AG04450 (cell line): ENCODE measurements at regions not wholly inside any gene's neighbourhood (a gene's known extent, or its start where the extent isn't known, plus 50 kb on each side); places are given as distances from the start of the nearest gene placed in this dataset.

Experiments
- CTCF ChIA-PET: fragments of 300-600, 350-600 bp; formaldehyde crosslinking; extraction: SDS; loops from one replicate; lab custom pipeline; 2022; ENCODE audit warnings: antibody characterized with exemption, inconsistent platforms; lab: Charles Lee
- POLR2A ChIA-PET: fragments of 350-600 bp; formaldehyde crosslinking; extraction: SDS; loops from one replicate; lab custom pipeline; 2021; ENCODE audit warnings: antibody characterized with exemption, inconsistent platforms; lab: Yijun Ruan, JAX
- DNase-seq: peaks from one replicate; pipeline ENCODE4 v3.0.0-alpha.2; 2011; ENCODE audit warnings: low read depth, low spot score
- H3K27ac ChIP-seq: one replicate; pipeline ENCODE4 v1.5.1; 2012; ENCODE audit warnings: low read depth, low read length, control low read depth
- H3K27me3 ChIP-seq: one replicate; pipeline ENCODE4 v1.6.0; 2012; ENCODE audit warnings: low read length; ENCODE audit not compliant: control insufficient read depth, insufficient read depth
- H3K4me3 ChIP-seq: 2 replicates; pipeline ENCODE4 v1.5.1; 2011; ENCODE audit warnings: mild to moderate bottlenecking, low read depth, low read length, control low read depth
- H3K9me3 ChIP-seq: 2 replicates; pipeline ENCODE4 v1.5.1; 2012; ENCODE audit warnings: low read length; ENCODE audit not compliant: control insufficient read depth, insufficient read depth
- TF ChIP-seq, protein P1 (sequence below): IDR thresholded peaks from 2 replicates; pipeline ENCODE4 v1.5.1; 2011; ENCODE audit warnings: low read depth, low read length, control low read depth, inconsistent platforms

DNA sequence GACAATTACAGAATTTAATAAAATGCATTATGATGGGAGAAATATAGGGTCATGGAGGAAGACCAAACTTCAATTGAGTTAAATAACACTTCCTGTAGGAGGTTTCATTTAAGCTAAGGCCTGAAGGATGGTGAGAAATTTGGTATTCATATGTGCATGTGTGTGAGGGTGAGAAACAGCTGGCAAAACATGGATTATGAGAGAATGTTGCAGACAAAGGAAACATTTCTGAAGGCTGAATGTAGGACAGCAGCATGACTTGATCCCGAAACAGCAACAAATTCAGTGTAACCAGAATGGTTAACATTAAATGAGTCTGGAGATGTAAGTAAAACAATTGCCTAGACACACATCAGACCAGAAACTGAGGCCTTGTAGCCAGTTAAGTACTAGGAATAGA lies 630.8 kb downstream of the NR4A2 start:
- no peak overlapping the region for H3K27ac ChIP-seq
- no peak overlapping the region for H3K4me3 ChIP-seq
- H3K9me3 ChIP-seq, result peaks cover 5% of the 10 kb centered on the region
- ChIA-PET POLR2A (no interaction called here), CTCF (no interaction called here)
- no peaks in the 10 kb centered on the region for H3K27me3 ChIP-seq
- no peak for DNase-seq
- TF ChIP-seq, protein P1, sequence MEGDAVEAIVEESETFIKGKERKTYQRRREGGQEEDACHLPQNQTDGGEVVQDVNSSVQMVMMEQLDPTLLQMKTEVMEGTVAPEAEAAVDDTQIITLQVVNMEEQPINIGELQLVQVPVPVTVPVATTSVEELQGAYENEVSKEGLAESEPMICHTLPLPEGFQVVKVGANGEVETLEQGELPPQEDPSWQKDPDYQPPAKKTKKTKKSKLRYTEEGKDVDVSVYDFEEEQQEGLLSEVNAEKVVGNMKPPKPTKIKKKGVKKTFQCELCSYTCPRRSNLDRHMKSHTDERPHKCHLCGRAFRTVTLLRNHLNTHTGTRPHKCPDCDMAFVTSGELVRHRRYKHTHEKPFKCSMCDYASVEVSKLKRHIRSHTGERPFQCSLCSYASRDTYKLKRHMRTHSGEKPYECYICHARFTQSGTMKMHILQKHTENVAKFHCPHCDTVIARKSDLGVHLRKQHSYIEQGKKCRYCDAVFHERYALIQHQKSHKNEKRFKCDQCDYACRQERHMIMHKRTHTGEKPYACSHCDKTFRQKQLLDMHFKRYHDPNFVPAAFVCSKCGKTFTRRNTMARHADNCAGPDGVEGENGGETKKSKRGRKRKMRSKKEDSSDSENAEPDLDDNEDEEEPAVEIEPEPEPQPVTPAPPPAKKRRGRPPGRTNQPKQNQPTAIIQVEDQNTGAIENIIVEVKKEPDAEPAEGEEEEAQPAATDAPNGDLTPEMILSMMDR, result no peak

DNA sequence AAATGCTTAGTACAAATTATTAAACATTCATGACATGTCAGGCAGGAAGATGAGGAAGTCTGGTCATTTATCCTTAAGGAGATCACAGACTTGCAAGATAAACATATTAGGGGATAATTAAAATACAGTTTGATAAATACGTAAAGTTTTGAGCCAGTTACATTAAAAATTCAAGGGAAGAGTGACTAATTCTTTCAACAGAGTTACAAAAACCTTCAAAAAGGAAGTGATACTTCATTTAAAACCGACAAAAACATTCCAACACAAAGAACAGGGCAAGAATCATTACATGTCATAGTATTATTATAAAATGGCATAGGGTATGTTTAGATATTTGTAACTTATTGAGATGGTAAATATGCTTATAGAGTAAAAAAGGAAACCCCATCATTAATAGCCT lies 636.0 kb downstream of the NR4A2 start:
- Histone ChIP-seq H3K27me3 (no peaks in the 10 kb centered on the region), H3K27ac (no peak overlapping the region), H3K4me3 (no peak overlapping the region), H3K9me3 (peaks cover 5% of the 10 kb centered on the region)
- POLR2A ChIA-PET, result no interaction called here
- CTCF ChIA-PET, result no interaction called here
- DNase-seq, result no peak
- TF ChIP-seq, protein P1, result no peak

DNA sequence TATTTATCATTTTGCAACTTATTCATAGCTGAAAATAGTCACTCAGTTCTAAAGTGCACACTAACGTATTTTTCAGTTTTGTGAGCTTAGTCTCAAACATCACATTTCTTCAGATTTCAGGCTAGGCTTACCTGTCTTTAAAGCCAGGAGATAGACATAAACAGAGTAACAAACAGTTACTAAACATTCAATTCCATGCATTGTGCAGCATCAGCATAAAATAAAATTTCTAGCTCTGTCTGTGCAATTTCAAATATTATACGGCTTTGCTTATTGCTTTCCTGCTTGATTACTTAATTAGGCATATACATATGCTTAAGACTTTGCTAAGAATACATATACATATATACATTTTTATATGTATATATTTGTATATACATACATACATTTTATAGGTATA lies 637.0 kb downstream of the NR4A2 start:
- POLR2A ChIA-PET, result no interaction called here
- Histone ChIP-seq H3K27ac (no peak overlapping the region), H3K9me3 (peaks cover 5% of the 10 kb centered on the region), H3K4me3 (no peak overlapping the region), H3K27me3 (no peaks in the 10 kb centered on the region)
- no peak for DNase-seq
- TF ChIP-seq, protein P1, result no peak
- CTCF ChIA-PET, result no interaction called here

DNA sequence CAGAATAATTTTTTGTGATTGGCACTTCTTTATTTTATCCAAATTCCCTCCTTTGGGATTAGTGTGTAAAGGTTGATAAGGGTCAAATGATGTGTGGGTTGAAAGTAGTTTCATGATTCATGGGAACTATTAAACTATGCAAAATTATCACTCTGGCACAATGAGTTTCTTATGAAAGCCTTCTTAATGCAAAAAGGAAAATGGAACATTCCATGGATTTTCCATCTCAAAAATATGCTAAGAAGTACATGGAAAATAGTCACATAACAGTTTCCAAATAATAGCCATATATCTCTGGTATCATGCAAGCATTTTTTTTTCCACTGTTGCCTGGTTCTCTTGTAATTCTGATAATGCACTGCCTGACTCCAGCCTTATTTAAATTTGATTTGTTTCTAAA lies 639.7 kb downstream of the NR4A2 start:
- POLR2A ChIA-PET, result no interaction called here
- TF ChIP-seq, protein P1, result no peak

DNA sequence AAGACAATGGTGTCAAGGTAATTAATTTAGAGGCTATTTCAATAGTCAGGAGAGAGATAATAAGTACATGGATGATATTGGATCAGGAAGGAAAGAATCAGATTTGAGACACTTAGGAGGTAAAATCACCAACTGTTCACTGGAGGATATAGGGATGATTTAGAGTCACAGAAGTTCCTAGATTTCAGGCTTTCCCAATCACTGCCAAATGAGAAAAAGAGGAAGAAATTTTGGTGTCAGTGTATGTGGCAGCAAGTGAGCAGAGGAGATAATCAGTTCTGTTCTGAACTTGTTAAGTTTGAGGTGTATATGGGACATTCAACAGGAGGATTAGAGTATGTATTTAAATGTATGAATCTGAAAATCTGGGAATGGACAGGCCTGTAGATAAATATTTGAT lies 640.4 kb downstream of the NR4A2 start:
- TF ChIP-seq, protein P1, result no peak
- H3K4me3 ChIP-seq, result no peak overlapping the region
- no peaks in the 10 kb centered on the region for H3K27me3 ChIP-seq

More for the DNA sequence above, 639.7 kb downstream of the NR4A2 start:
- H3K27me3 ChIP-seq, result no peaks in the 10 kb centered on the region
- DNase-seq, result no peak
- H3K27ac ChIP-seq, result no peak overlapping the region
- CTCF ChIA-PET, result no interaction called here
- no peak overlapping the region for H3K4me3 ChIP-seq
- peaks cover 5% of the 10 kb centered on the region for H3K9me3 ChIP-seq

More for the DNA sequence above, 640.4 kb downstream of the NR4A2 start:
- H3K9me3 ChIP-seq, result peaks cover under 1% of the 10 kb centered on the region; the same call in 1 of the 2 replicates
- ChIA-PET POLR2A (no interaction called here), CTCF (no interaction called here)
- DNase-seq, result no peak
- no peak overlapping the region for H3K27ac ChIP-seq
